ENCODE measurements at regions not wholly inside any gene's neighbourhood (a gene's known extent, or its start where the extent isn't known, plus 50 kb on each side); places are given as distances from the start of the nearest gene placed in this dataset.

DNA sequence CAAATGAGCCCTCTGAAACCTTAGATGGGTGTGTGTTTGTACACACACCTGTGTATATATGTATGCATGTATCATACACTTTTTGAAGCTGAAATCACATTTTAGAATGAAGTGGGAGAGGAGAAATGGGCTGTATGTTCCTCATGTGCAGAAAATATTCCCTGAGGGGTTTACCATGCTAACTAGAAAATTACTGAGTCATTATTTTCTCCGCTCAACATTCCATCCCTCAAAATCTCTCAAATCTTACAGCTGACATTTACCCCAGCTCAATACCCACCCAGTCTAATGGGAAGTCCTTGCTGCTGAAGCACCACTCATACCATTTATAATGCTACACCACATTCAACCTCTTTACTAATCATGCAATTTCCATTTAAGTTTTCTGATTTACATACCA lies 138.6 kb downstream of the P2RY1 start:
- DNase-seq (no peak), ATAC-seq (no peak)
- Histone ChIP-seq H3K27me3 (ENCODE audit: insufficient read depth in 3 of 3, low read length in 2 of 3) (no peaks in the 10 kb centered on the region), H3K36me3 (ENCODE audit: insufficient read depth in 1 of 2, low read depth in 1 of 2) (no peaks in the 10 kb centered on the region), H3K4me1 (no peaks in the 10 kb centered on the region), H3K27ac (no peak overlapping the region), H3K4me3 (no peak overlapping the region), H3K9me3 (no peaks in the 10 kb centered on the region)
- intact Hi-C loops (cut with DNase I) = no loop called here
- TF ChIP-seq CTCF (IDR thresholded peaks at IDR 0.05) = no peak
- WGBS, 3 donors = 38 to 76% (median 48%) methylated on average over 1 of the region's 1 CpG

- Histone ChIP-seq H3K9me3 (no peaks in the 10 kb centered on the region), H3K27ac (no peak overlapping the region), H3K27me3 (ENCODE audit: insufficient read depth in 3 of 3, low read length in 2 of 3) (no peaks in the 10 kb centered on the region), H3K4me3 (no peak overlapping the region), H3K4me1 (no peaks in the 10 kb centered on the region), H3K36me3 (ENCODE audit: insufficient read depth in 1 of 2, low read depth in 1 of 2) (no peaks in the 10 kb centered on the region)
- WGBS, 3 donors = 68 to 83% (median 71%) methylated on average over 2 of the region's 2 CpGs
- DNase-seq = no peak
- intact Hi-C loops (cut with DNase I) = no loop called here
- no peak for TF ChIP-seq CTCF (IDR thresholded peaks at IDR 0.05)
- no peak for ATAC-seq
Measured at GRCh38 chr3:152976239-152976638, 141.3 kb downstream of the P2RY1 start.

GRCh38 chr3:152977366-152977765 lies 142.4 kb downstream of the P2RY1 start:
- DNase-seq (no peak), ATAC-seq (no peak)
- TF ChIP-seq CTCF (IDR thresholded peaks at IDR 0.05) = no peak
- H3K27ac ChIP-seq = no peak overlapping the region
- H3K4me3 ChIP-seq = no peak overlapping the region
- intact Hi-C loops (cut with DNase I) = no loop called here
- no peaks in the 10 kb centered on the region for H3K27me3 ChIP-seq (ENCODE audit: insufficient read depth in 3 of 3, low read length in 2 of 3)
- 72 to 76% (median 73%) methylated on average over 3 of the region's 3 CpGs for WGBS, 3 donors
- no peaks in the 10 kb centered on the region for H3K36me3 ChIP-seq (ENCODE audit: insufficient read depth in 1 of 2, low read depth in 1 of 2)
- no peaks in the 10 kb centered on the region for H3K9me3 ChIP-seq
- H3K4me1 ChIP-seq = no peaks in the 10 kb centered on the region

- H3K4me3 ChIP-seq = no peak overlapping the region
- ATAC-seq = no peak
- no peaks in the 10 kb centered on the region for H3K4me1 ChIP-seq
- TF ChIP-seq CTCF (IDR thresholded peaks at IDR 0.05) = no peak
- intact Hi-C loops (cut with DNase I) = no loop called here
- H3K9me3 ChIP-seq = no peaks in the 10 kb centered on the region
- H3K36me3 ChIP-seq (ENCODE audit: insufficient read depth in 1 of 2, low read depth in 1 of 2) = no peaks in the 10 kb centered on the region
- H3K27ac ChIP-seq = no peak overlapping the region
- no peaks in the 10 kb centered on the region for H3K27me3 ChIP-seq (ENCODE audit: insufficient read depth in 3 of 3, low read length in 2 of 3)
- DNase-seq = no peak
- WGBS, 3 donors = 65 to 81% (median 71%) methylated on average over 1 of the region's 1 CpG
Measured at GRCh38 chr3:152978152-152978551, 143.2 kb downstream of the P2RY1 start.

- Histone ChIP-seq H3K27ac (no peak overlapping the region), H3K4me3 (no peak overlapping the region)
- intact Hi-C loops (cut with DNase I) = no loop called here
Measured at GRCh38 chr3:152997526-152997925, 162.6 kb downstream of the P2RY1 start.

More at GRCh38 chr3:152997526-152997925, 162.6 kb downstream of the P2RY1 start:
- 80 to 88% (median 82%) methylated on average over 2 of the region's 2 CpGs for WGBS, 3 donors
- TF ChIP-seq CTCF (IDR thresholded peaks at IDR 0.05) = no peak
- ATAC-seq = no peak
- no peak for DNase-seq
- H3K9me3 ChIP-seq = no peaks in the 10 kb centered on the region
- no peaks in the 10 kb centered on the region for H3K36me3 ChIP-seq (ENCODE audit: insufficient read depth in 1 of 2, low read depth in 1 of 2)
- no peaks in the 10 kb centered on the region for H3K27me3 ChIP-seq (ENCODE audit: insufficient read depth in 3 of 3, low read length in 2 of 3)
- no peaks in the 10 kb centered on the region for H3K4me1 ChIP-seq

All from psoas muscle (tissue), 7 donors.